B cell (primary cell): ENCODE measurements at regions not wholly inside any gene's neighbourhood (a gene's known extent, or its start where the extent isn't known, plus 50 kb on each side); places are given as distances from the start of the nearest gene placed in this dataset.

Experiments
- ATAC-seq: fragments of 200-7000 bp; cut with Tn5 transposase; one replicate; pipeline ENCODE4 v1.10.0; 2021; ENCODE audit warnings: low read depth, mild to moderate bottlenecking, moderate number of reproducible peaks, moderate library complexity
- CTCF ChIA-PET: fragments of 350-600 bp; sonication (Branson Sonifier 250); formaldehyde crosslinking; loops from one replicate; lab custom pipeline; 2021; ENCODE audit warnings: antibody characterized with exemption, inconsistent platforms; lab: Charles Lee
- POLR2A ChIA-PET: fragments of 350-600 bp; sonication (Branson Sonifier 250); formaldehyde crosslinking; loops from one replicate; lab custom pipeline; 2021; ENCODE audit warnings: antibody characterized with exemption; lab: Charles Lee
- DNase-seq: peaks from one replicate; pipeline ENCODE4 v3.0.0; 2013
- H2AFZ ChIP-seq: 2 replicates; pipeline ENCODE4 v1.6.1; 2012; ENCODE audit warnings: mild to moderate bottlenecking, low read depth, low read length; ENCODE audit not compliant: insufficient read depth, poor library complexity, severe bottlenecking
- H3K27ac ChIP-seq, 2 donors: 1 replicate in 1 of 2; 2 replicates in 1 of 2; pipeline ENCODE4 v1.5.1; 2012 to 2013; ENCODE audit warnings: low read length in 2 of 2, mild to moderate bottlenecking in 2 of 2, moderate library complexity in 1 of 2
- H3K27me3 ChIP-seq, 4 experiments: fragments of 200-600 bp in 1 of 4; sonication (generic) in 1 of 4; replicated peaks in 1 of 4; 1 replicate in 2 of 4; 2 replicates in 2 of 4; pipeline versions ENCODE4 v1.6.1 to v1.7.0; 2013 to 2016; ENCODE audit warnings: low read length in 3 of 4, mild to moderate bottlenecking in 2 of 4, mixed read lengths in 1 of 4, moderate library complexity in 1 of 4; ENCODE audit not compliant: insufficient read depth in 4 of 4, control insufficient read depth in 3 of 4; ENCODE audit errors: control extremely low read depth in 1 of 4
- H3K36me3 ChIP-seq, 2 experiments: replicated peaks in 1 of 2; 1 replicate in 1 of 2; 2 replicates in 1 of 2; pipeline versions ENCODE4 v1.6.1 to v1.7.1; 2013; ENCODE audit warnings: low read length in 1 of 2; ENCODE audit not compliant: insufficient read depth in 2 of 2, control insufficient read depth in 1 of 2; ENCODE audit errors: control extremely low read depth in 1 of 2, extremely low read depth in 1 of 2
- H3K4me1 ChIP-seq, 2 donors: fragments of 200-600 bp in 1 of 2; sonication (generic) in 1 of 2; 1 replicate in 1 of 2; 2 replicates in 1 of 2; pipeline versions ENCODE4 v1.5.1 to v1.6.1; 2013 to 2017; ENCODE audit warnings: low read length in 2 of 2; ENCODE audit not compliant: control insufficient read depth in 2 of 2, insufficient read depth in 2 of 2
- H3K4me2 ChIP-seq: replicated peaks from 2 replicates; pipeline ENCODE3; 2012; ENCODE audit warnings: mild to moderate bottlenecking, low read depth, low read length; ENCODE audit not compliant: poor library complexity, severe bottlenecking
- H3K4me3 ChIP-seq, 5 experiments: fragments of 200-600 bp in 1 of 5; sonication (generic) in 1 of 5; 1 replicate in 3 of 5; 2 replicates in 2 of 5; pipeline versions ENCODE4 v1.5.1 to v1.7.0; 2011 to 2016; ENCODE audit warnings: low read length in 4 of 5, mild to moderate bottlenecking in 4 of 5, low read depth in 2 of 5, control low read depth in 1 of 5, moderate library complexity in 1 of 5; ENCODE audit not compliant: insufficient read depth in 1 of 5; ENCODE audit errors: control extremely low read depth in 1 of 5, extremely low read depth in 1 of 5
- H3K79me2 ChIP-seq: fragments of 200-600 bp; sonication (generic); one replicate; pipeline ENCODE4 v1.6.0; 2016; ENCODE audit warnings: low read length; ENCODE audit not compliant: control insufficient read depth, insufficient read depth
- H3K9ac ChIP-seq: fragments of 200-600 bp; sonication (generic); 2 replicates; pipeline ENCODE4 v1.6.1; 2017; ENCODE audit warnings: mild to moderate bottlenecking, low read length, moderate library complexity
- H3K9me3 ChIP-seq, 3 donors: one replicate each; pipeline versions ENCODE4 v1.6.1 to v1.7.1; 2013; ENCODE audit warnings: low read length in 2 of 3; ENCODE audit not compliant: control insufficient read depth in 2 of 3, insufficient read depth in 1 of 3; ENCODE audit errors: control extremely low read depth in 1 of 3
- H4K20me1 ChIP-seq: 2 replicates; pipeline ENCODE4 v1.6.0; 2012; ENCODE audit warnings: mild to moderate bottlenecking, low read length; ENCODE audit not compliant: insufficient read depth, control insufficient read depth, poor library complexity, severe bottlenecking
- H3K27ac Mint-ChIP-seq: one replicate; pipeline ENCODE4 v1.8.0; 2021; ENCODE audit warnings: mixed read lengths
- H3K27me3 Mint-ChIP-seq: one replicate; pipeline ENCODE4 v1.8.0; 2021; ENCODE audit warnings: mixed read lengths
- H3K4me1 Mint-ChIP-seq: one replicate; pipeline ENCODE4 v1.8.0; 2021; ENCODE audit warnings: mixed read lengths
- H3K4me3 Mint-ChIP-seq: one replicate; pipeline ENCODE4 v1.8.0; 2021; ENCODE audit warnings: mixed read lengths
- H3K9me3 Mint-ChIP-seq: one replicate; pipeline ENCODE4 v1.8.0; 2022; ENCODE audit warnings: mixed read lengths; ENCODE audit not compliant: insufficient read depth
- CTCF ChIP-seq: fragments of 200-600 bp; IDR thresholded peaks from one replicate; pipeline ENCODE4 v1.8.0; 2022; ENCODE audit warnings: antibody characterized with exemption, mild to moderate bottlenecking
- EZH2 ChIP-seq: IDR thresholded peaks from 2 replicates; pipeline ENCODE4 v1.6.1; 2012; ENCODE audit warnings: borderline replicate concordance, low read depth, mild to moderate bottlenecking, moderate library complexity, low read length; ENCODE audit not compliant: insufficient read depth, poor library complexity, severe bottlenecking
- WGBS: methylation state at CpG from one replicate; pipeline ENCODE4 v1.1.5; 2013; ENCODE audit warnings: missing lambda C conversion rate; ENCODE audit not compliant: insufficient coverage; 5-methylcytosine and 5-hydroxymethylcytosine counted together
- intact Hi-C: fragments of 100-400 bp; cut with micrococcal nuclease; formaldehyde crosslinking; loops from one replicate; pipeline ENCODE4 v1.10.0; 2022

GRCh38 chr5:155836089-155836803 lies 490.7 kb upstream of the SGCD start:
- Histone ChIP-seq H3K4me3 (no peak overlapping the region), H3K79me2 (no peaks in the 10 kb centered on the region), H3K27me3 (no peaks in the 10 kb centered on the region), H3K9ac (no peak overlapping the region), H3K9me3 (no peaks in the 10 kb centered on the region), H4K20me1 (no peaks in the 10 kb centered on the region), H3K4me1 (no peaks in the 10 kb centered on the region), H2AFZ (no peak overlapping the region), H3K27ac (no peak overlapping the region), H3K36me3 (no peaks in the 10 kb centered on the region), H3K4me2 (no peak overlapping the region)
- intact Hi-C loops = no loop called here
- H3K4me3 Mint-ChIP-seq = no peak overlapping the region
- ATAC-seq (no peak), DNase-seq (no peak)
- ChIA-PET CTCF (no interaction called here), POLR2A (no interaction called here)
- TF ChIP-seq CTCF = no peak
- TF ChIP-seq EZH2 = no peak
- no peaks in the 10 kb centered on the region for H3K27me3 Mint-ChIP-seq
- no peaks in the 10 kb centered on the region for H3K4me1 Mint-ChIP-seq
- no peaks in the 10 kb centered on the region for H3K9me3 Mint-ChIP-seq
- H3K27ac Mint-ChIP-seq = no peak overlapping the region
- WGBS = no CpG with 5 or more reads among the region's 4 CpGs

- ATAC-seq (no peak), DNase-seq (no peak)
- ChIA-PET CTCF (no interaction called here), POLR2A (no interaction called here)
- Mint-ChIP-seq H3K27ac (no peak overlapping the region), H3K4me3 (no peak overlapping the region), H3K27me3 (no peaks in the 10 kb centered on the region), H3K9me3 (no peaks in the 10 kb centered on the region), H3K4me1 (no peaks in the 10 kb centered on the region)
- no peaks in the 10 kb centered on the region for H3K9me3 ChIP-seq
- H3K79me2 ChIP-seq = no peaks in the 10 kb centered on the region
- H3K27ac ChIP-seq = no peak overlapping the region
- TF ChIP-seq CTCF = no peak
- no peak for TF ChIP-seq EZH2
- H3K4me2 ChIP-seq = no peak overlapping the region
- H3K27me3 ChIP-seq = no peaks in the 10 kb centered on the region
- WGBS = no CpG with 5 or more reads among the region's 2 CpGs
- H4K20me1 ChIP-seq = no peaks in the 10 kb centered on the region
- no peak overlapping the region for H2AFZ ChIP-seq
- no peaks in the 10 kb centered on the region for H3K36me3 ChIP-seq
- no peaks in the 10 kb centered on the region for H3K4me1 ChIP-seq
- intact Hi-C loops = no loop called here
- H3K4me3 ChIP-seq = no peak overlapping the region
- H3K9ac ChIP-seq = no peak overlapping the region
Measured at GRCh38 chr5:155838394-155838793, 488.6 kb upstream of the SGCD start.
